HG03280 (cell line): ENCODE measurements at regions not wholly inside any gene's neighbourhood (a gene's known extent, or its start where the extent isn't known, plus 50 kb on each side); places are given as distances from the start of the nearest gene placed in this dataset.
"Not testable (repeated sequence)": the region's sequence is repeated elsewhere in the genome, so short reads cannot be mapped to it uniquely, and the experiment has no call there.

Experiments used
- ATAC-seq: cut with Tn5 transposase; IDR thresholded peaks from one replicate; pipeline ENCODE4 v1.9.1; 2021; ENCODE audit warnings: mild to moderate bottlenecking, moderate library complexity; ENCODE audit not compliant: unreplicated experiment

GRCh38 chr4:27075603-27076002, 215.0 kb downstream of the STIM2 start:
- not testable (repeated sequence) for ATAC-seq

- ATAC-seq = no peak
Observed at GRCh38 chr4:27078934-27079455, 218.4 kb downstream of the STIM2 start.

- ATAC-seq = no peak
Observed at GRCh38 chr4:27081675-27082586, 221.3 kb downstream of the STIM2 start.

GRCh38 chr4:27082776-27083175, 222.1 kb downstream of the STIM2 start:
- no peak for ATAC-seq

- ATAC-seq = no peak
Observed at GRCh38 chr4:27084685-27085361, 224.2 kb downstream of the STIM2 start.

- no peak for ATAC-seq
Observed at GRCh38 chr4:27085396-27085795, 224.8 kb downstream of the STIM2 start.

GRCh38 chr4:27087306-27088045, 226.8 kb downstream of the STIM2 start:
- ATAC-seq = no peak

GRCh38 chr4:27088491-27088890, 227.8 kb downstream of the STIM2 start:
- no peak for ATAC-seq

- no peak for ATAC-seq
Observed at GRCh38 chr4:27089186-27089585, 228.5 kb downstream of the STIM2 start.

GRCh38 chr4:27090406-27090805, 229.8 kb downstream of the STIM2 start:
- ATAC-seq = no peak

- ATAC-seq = no peak
Observed at GRCh38 chr4:27094224-27094623, 233.6 kb downstream of the STIM2 start.

- ATAC-seq = no peak
Observed at GRCh38 chr4:27094783-27095182, 234.1 kb downstream of the STIM2 start.

GRCh38 chr4:27096142-27096824, 235.6 kb downstream of the STIM2 start:
- no peak for ATAC-seq

GRCh38 chr4:27098034-27098433, 237.4 kb downstream of the STIM2 start:
- ATAC-seq = no peak

- no peak for ATAC-seq
Observed at GRCh38 chr4:27100713-27101112, 240.1 kb downstream of the STIM2 start.

GRCh38 chr4:27101126-27101525, 240.5 kb downstream of the STIM2 start:
- ATAC-seq = no peak

GRCh38 chr4:27101561-27101960, 240.9 kb downstream of the STIM2 start:
- ATAC-seq = no peak

- ATAC-seq = no peak
Observed at GRCh38 chr4:27111627-27112026, 251.0 kb downstream of the STIM2 start.

GRCh38 chr4:27112587-27112986, 251.9 kb downstream of the STIM2 start:
- no peak for ATAC-seq

- ATAC-seq = no peak
Observed at GRCh38 chr4:27115221-27115620, 254.6 kb downstream of the STIM2 start.

- ATAC-seq = no peak
Observed at GRCh38 chr4:27117453-27117852, 256.8 kb downstream of the STIM2 start.
